ENCODE measurements at regions not wholly inside any gene's neighbourhood (a gene's known extent, or its start where the extent isn't known, plus 50 kb on each side); places are given as distances from the start of the nearest gene placed in this dataset.

DNA sequence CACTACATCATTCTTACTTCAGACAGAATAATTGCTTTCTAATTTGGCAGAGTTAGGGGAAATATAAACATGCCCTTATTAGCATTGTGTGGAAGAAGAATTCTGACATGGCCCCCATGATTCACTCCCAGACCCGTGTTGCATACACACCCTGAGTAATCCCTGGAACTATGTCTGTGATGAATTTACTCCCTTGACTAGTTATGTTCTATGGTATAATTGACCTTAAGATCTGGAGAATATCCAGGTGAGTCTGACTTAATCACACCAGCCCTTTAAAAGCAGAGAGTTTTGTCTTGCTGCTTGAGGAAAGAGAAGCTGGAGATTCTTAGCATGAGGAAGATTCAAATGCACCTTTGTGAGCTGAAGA, 262.9 kb downstream of the SOX4 start:
- no peak for TF ChIP-seq CTCF (IDR thresholded peaks at IDR 0.05; ENCODE audit: insufficient read depth, low read depth, low read length, missing control alignments)
- H3K4me3 ChIP-seq (ENCODE audit: low read length) = no peak overlapping the region
- peak; percentile 96 for DNase-seq (ENCODE audit: low read depth)

GRCh38 chr6:21856844-21857243, 263.3 kb downstream of the SOX4 start:
- H3K4me3 ChIP-seq (ENCODE audit: low read length) = no peak overlapping the region
- TF ChIP-seq CTCF (IDR thresholded peaks at IDR 0.05; ENCODE audit: insufficient read depth, low read depth, low read length, missing control alignments) = no peak
- DNase-seq (ENCODE audit: low read depth) = peak; percentile 91

DNA sequence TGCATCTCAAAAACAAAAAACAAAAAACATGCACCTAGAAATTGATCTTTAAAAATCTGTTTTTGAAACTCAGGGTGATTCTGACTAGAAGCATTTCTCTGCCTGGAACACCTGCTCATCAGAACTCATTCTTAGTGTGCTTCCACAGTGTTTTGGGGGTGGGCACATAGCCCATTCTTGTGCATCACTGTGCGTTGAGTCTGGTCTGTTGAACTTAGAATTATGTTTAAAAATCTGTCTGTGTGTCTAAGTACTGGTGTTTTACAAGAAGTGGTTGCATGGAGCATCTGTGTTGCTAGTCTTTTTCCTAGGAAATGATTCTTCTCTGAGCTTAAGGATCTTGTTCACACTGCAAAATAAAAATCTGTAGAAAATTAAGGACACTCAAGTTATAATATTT, 264.5 kb downstream of the SOX4 start:
- no peak for DNase-seq (ENCODE audit: low read depth)
- H3K4me3 ChIP-seq (ENCODE audit: low read length) = no peak overlapping the region
- TF ChIP-seq CTCF (IDR thresholded peaks at IDR 0.05; ENCODE audit: insufficient read depth, low read depth, low read length, missing control alignments) = no peak

DNA sequence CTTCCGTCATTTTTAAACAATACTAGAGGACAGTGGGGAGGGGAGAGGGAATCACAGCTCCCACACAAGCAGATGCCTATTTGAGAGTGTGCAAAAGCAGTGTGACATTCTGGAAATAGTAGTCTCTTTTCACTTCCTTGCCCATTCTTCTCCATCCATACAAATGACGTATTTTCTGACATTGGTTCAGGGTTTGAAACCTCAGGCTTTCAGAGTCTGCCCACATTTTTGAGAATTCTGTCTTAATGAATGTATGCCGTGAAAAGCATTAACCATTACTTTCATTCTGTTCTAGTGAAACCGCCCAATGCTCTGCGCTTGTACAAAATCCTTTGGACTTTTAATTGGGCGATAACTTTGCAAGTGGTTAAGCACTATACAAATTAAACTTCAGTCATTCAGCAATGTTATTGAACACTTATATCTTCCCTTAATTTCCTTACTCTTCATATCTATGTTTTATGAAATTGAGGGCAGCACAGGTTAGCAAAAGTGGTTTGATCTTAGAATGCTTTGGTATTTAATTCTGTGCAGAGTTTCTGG, 265.7 kb downstream of the SOX4 start:
- DNase-seq (ENCODE audit: low read depth) = no peak
- no peak overlapping the region for H3K4me3 ChIP-seq (ENCODE audit: low read length)
- TF ChIP-seq CTCF (IDR thresholded peaks at IDR 0.05; ENCODE audit: insufficient read depth, low read depth, low read length, missing control alignments) = no peak

- TF ChIP-seq CTCF (IDR thresholded peaks at IDR 0.05; ENCODE audit: insufficient read depth, low read depth, low read length, missing control alignments) = no peak
- no peak for DNase-seq (ENCODE audit: low read depth)
- no peak overlapping the region for H3K4me3 ChIP-seq (ENCODE audit: low read length)
Observed at GRCh38 chr6:21861942-21862341, 268.4 kb downstream of the SOX4 start.

GRCh38 chr6:21864206-21864605, 270.7 kb downstream of the SOX4 start:
- no peak for TF ChIP-seq CTCF (IDR thresholded peaks at IDR 0.05; ENCODE audit: insufficient read depth, low read depth, low read length, missing control alignments)
- no peak for DNase-seq (ENCODE audit: low read depth)
- H3K4me3 ChIP-seq (ENCODE audit: low read length) = no peak overlapping the region

DNA sequence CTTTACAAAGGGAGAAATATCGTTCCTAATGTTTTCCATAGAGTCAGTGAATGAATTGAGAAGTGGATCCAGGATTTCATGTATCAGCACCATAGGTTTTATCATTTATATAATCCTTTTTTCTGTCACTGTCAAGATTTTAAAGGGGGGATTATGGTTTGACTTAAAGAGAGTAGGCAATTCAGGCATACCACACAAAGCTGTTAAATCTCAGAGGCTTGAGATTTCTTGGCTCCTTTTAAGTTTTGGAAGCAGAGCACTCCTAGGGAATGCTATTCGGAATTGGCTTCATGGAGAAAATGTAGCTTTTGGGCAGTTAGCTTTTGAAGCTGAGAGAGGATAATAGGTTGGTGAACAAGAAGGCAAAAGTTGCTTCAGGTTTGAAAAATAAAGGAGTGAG, 274.7 kb downstream of the SOX4 start:
- no peak overlapping the region for H3K4me3 ChIP-seq (ENCODE audit: low read length)
- TF ChIP-seq CTCF (IDR thresholded peaks at IDR 0.05; ENCODE audit: insufficient read depth, low read depth, low read length, missing control alignments) = no peak
- DNase-seq (ENCODE audit: low read depth) = no peak
